LNCaP clone FGC (cell line): ENCODE measurements at regions not wholly inside any gene's neighbourhood (a gene's known extent, or its start where the extent isn't known, plus 50 kb on each side); places are given as distances from the start of the nearest gene placed in this dataset.

Experiments used
- DNase-seq: peaks from one replicate; pipeline ENCODE4 v3.0.0-alpha.2; 2011; ENCODE audit warnings: low read depth
- H3K4me3 ChIP-seq: 2 replicates; pipeline ENCODE4 v1.5.1; 2011; ENCODE audit warnings: mild to moderate bottlenecking, low read depth, low read length, control low read depth
- TF ChIP-seq, protein P1 (sequence below): IDR thresholded peaks from 2 replicates; pipeline ENCODE4 v1.5.1; 2012; ENCODE audit warnings: mild to moderate bottlenecking; ENCODE audit not compliant: control insufficient read depth, insufficient read depth; ENCODE audit errors: extremely low read depth

DNA sequence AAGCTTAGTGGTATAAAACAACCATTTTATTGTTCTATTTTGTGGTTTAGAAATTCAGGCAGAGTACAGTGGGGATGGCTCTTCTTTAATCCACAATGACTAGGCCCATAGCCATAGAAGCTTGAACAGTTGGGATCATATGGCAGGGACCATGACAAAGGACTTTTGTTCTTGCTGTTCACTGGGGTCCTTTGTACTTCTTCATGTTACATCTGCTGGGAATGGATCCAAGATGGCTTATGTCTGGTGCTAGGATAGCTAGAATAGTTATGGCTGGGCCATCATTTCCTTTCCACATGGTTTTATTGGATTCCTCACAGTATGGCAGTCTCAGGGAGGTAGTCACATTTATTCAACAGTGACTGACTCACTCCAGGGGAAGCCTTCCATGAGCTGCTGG, 427.9 kb upstream of the AGTR1 start:
- no peak for DNase-seq
- TF ChIP-seq, protein P1, sequence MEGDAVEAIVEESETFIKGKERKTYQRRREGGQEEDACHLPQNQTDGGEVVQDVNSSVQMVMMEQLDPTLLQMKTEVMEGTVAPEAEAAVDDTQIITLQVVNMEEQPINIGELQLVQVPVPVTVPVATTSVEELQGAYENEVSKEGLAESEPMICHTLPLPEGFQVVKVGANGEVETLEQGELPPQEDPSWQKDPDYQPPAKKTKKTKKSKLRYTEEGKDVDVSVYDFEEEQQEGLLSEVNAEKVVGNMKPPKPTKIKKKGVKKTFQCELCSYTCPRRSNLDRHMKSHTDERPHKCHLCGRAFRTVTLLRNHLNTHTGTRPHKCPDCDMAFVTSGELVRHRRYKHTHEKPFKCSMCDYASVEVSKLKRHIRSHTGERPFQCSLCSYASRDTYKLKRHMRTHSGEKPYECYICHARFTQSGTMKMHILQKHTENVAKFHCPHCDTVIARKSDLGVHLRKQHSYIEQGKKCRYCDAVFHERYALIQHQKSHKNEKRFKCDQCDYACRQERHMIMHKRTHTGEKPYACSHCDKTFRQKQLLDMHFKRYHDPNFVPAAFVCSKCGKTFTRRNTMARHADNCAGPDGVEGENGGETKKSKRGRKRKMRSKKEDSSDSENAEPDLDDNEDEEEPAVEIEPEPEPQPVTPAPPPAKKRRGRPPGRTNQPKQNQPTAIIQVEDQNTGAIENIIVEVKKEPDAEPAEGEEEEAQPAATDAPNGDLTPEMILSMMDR = no peak

DNA sequence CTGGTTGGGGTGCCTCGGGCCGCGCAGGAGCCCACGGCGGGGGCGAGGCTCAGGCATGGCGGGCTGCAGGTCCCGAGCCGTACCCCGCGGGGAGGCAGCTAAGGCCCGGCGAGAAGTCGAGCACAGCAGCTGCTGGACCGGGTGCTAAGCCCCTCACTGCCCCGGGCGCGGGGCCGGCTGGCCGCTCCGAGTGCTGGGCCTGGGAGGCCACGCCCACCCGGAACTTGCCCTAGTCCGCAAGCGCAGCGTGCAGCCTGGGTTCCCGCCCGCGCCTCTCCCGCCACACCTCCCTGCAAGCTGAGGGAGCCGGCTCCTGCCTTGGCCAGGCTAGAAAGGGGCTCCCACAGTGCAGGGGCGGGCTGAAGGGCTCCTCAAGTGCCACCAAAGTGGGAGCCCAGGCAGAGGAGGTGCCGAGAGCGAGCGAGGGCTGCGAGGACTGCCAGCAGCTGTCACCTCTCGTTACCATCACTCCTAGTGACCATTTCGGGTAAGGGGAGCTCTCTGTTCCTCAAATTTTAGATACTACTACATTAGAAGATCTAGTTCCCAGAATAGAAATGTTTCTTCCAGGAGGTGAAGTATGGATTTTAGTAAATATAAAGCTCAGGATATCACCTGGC, 417.0 kb upstream of the AGTR1 start:
- TF ChIP-seq, protein P1 = no peak
- DNase-seq = no peak
- H3K4me3 ChIP-seq = no peak overlapping the region

More for the DNA sequence above, 427.9 kb upstream of the AGTR1 start:
- H3K4me3 ChIP-seq = no peak overlapping the region

DNA sequence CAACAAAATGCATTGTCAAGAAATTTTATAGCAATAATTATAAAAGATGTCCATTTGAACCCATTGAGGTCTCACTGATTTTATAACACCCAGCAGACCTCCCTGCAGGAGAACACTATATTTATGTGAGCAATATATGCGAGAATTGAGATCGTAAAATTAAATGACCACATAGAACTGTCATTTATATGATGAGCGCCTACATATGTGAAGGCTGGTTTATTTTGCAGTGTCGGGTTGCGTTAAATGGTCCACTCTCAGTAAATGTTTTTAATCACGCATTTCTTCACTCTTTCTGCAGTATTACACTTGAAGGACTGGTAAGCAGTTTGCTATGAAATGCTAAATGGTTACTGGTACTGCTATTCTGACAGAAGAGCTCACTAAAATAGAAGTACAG, 408.5 kb upstream of the AGTR1 start:
- TF ChIP-seq, protein P1 = no peak
- no peak overlapping the region for H3K4me3 ChIP-seq
- no peak for DNase-seq

DNA sequence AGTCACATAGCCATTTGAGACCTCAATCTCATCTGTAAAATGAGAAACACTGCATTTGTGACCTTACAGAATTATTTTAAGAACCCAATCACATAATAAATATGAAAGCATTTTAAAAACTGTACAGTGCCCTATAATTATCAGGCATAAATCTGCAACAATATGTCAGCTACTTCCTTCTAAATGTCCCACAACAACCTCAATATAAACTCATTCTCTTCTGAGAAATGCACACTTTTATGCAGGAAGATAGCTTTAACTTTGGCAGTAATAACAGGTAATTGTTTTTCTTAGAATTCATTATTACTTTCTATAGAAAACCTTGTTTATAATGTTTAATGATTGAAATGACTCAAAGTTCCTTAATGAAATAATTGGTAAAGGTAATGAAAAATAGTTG, 400.7 kb upstream of the AGTR1 start:
- TF ChIP-seq, protein P1 = no peak
- no peak for DNase-seq
- no peak overlapping the region for H3K4me3 ChIP-seq

DNA sequence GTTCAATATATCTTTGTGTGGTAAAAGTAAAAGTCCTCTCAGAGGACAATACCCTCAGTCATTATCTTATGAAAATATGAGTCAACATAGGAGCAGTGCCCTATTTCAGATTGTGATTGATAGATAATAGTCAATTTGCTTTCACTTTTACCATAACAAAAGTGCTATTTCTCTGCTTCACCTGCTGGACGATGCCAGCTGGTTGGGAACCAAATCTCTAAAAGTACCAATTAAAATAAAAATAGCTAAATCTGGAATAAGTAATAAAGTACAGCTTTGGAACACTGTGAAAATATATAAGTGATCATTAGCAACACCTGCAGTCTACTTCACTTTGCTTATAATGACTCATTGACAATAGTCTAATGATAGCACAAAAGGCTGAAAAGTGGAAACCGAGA, 390.3 kb upstream of the AGTR1 start:
- TF ChIP-seq, protein P1 = no peak
- DNase-seq = no peak
- no peak overlapping the region for H3K4me3 ChIP-seq

DNA sequence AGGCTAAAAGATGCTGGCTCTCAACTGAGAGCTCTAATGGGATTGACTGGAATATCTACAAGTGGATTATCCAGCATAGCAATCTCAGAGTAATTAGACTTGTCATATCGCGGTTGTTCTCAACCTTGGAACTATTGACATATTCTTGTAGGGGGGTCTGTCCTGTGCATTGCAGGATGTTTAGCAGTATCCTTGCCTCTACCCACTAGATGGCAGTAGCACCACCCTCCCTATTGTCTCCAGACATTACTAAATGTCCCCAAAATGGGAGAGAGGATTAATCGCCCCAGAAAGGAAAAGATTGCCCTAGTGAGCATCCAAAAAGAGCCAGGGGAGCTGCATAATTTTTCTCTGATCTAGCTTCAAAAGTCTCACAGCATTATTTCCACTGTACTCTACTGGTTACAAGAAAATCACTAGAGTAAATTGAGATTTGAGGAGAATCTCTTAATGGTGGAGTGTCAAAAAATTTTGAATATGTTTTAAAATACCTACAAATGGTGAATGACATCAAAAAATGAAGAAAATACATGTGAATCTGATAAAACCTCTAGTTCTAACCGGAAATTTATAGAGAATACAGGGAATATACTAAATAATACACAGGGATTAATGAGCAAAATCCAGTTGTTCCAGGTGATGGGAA, 388.2 kb upstream of the AGTR1 start:
- TF ChIP-seq, protein P1 = peak; percentile 80
- no peak overlapping the region for H3K4me3 ChIP-seq
- DNase-seq = no peak

DNA sequence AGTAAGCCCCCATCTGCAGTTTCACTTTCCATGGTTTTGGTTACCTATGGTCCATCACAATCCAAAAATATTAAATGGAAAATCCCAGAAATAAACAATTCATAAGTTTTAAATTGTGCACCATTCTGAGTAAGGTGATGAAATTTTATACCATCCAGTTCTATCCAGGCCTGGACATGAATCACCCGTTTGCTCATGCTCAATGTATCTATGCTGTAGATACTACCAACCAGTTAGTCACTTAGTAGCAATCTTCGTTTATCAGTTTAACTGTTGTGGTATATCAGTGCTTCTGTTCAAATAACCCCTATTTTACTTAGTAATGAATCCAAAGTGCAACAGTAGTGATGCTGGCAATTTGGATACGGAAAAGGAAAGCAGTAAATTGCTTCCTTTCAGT, 381.9 kb upstream of the AGTR1 start:
- no peak for DNase-seq
- TF ChIP-seq, protein P1 = no peak
- H3K4me3 ChIP-seq = no peak overlapping the region
